ENCODE measurements at regions not wholly inside any gene's neighbourhood (a gene's known extent, or its start where the extent isn't known, plus 50 kb on each side); places are given as distances from the start of the nearest gene placed in this dataset.

DNA sequence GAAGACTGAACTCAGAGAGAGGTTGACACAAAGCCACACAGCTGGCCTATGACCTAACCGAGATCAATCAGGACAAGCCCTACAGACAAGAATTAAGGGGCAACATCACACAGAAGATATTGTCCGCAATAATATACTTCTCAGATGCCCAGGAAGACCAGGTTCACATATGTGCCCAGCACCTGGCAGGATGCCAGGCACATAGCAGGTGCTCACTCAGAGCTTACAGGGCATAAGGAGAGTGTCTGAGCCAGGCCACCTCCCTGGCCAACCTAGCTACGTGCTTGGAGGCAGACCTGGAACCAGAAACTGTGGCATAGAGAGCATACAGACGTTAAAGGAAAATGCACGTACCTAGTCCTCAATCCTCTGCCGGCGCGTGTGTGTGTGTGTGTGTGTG lies 87.0 kb upstream of the LRFN2 start:
- TF ChIP-seq, protein P1, sequence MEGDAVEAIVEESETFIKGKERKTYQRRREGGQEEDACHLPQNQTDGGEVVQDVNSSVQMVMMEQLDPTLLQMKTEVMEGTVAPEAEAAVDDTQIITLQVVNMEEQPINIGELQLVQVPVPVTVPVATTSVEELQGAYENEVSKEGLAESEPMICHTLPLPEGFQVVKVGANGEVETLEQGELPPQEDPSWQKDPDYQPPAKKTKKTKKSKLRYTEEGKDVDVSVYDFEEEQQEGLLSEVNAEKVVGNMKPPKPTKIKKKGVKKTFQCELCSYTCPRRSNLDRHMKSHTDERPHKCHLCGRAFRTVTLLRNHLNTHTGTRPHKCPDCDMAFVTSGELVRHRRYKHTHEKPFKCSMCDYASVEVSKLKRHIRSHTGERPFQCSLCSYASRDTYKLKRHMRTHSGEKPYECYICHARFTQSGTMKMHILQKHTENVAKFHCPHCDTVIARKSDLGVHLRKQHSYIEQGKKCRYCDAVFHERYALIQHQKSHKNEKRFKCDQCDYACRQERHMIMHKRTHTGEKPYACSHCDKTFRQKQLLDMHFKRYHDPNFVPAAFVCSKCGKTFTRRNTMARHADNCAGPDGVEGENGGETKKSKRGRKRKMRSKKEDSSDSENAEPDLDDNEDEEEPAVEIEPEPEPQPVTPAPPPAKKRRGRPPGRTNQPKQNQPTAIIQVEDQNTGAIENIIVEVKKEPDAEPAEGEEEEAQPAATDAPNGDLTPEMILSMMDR (IDR thresholded peaks at IDR 0.05) = no peak

DNA sequence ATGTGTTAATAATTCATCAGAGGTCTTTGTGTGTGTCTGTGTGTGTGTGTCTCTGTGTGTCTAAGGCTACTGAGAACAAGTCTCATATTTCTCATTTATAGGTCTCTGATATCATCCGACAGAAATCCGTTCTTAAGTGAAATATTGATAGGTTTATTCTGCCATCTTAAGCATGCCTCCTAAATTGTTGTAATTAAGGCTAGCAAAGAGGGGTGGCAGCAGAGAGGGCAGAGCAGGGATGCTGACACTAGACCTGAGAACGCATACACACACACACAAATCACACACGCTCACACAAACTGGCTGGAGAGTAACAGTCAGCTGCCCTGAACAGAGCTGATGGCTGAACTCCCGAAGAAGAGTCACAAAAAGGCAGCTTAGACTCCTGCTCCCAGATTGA lies 84.9 kb upstream of the LRFN2 start:
- TF ChIP-seq, protein P1 (IDR thresholded peaks at IDR 0.05) = no peak; the same call in 1 of the 2 replicates

DNA sequence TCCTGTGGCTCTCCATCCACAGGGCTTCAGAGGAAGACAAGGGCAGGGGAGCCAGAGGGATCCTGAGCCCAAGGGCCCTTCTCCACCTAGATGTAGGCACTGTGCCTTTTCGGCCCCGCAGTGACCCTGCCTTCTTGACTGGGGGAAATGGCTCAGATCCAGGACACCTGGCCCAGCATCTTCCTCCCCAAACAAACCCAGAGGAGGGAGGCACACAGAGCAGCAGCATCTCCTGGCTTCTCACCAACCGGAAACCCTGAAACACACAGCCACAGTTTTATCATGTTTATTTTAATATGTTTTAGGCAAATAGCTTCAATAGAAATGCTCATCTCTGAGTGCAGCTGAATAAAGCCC lies 84.5 kb upstream of the LRFN2 start:
- TF ChIP-seq, protein P1 (IDR thresholded peaks at IDR 0.05) = no peak

DNA sequence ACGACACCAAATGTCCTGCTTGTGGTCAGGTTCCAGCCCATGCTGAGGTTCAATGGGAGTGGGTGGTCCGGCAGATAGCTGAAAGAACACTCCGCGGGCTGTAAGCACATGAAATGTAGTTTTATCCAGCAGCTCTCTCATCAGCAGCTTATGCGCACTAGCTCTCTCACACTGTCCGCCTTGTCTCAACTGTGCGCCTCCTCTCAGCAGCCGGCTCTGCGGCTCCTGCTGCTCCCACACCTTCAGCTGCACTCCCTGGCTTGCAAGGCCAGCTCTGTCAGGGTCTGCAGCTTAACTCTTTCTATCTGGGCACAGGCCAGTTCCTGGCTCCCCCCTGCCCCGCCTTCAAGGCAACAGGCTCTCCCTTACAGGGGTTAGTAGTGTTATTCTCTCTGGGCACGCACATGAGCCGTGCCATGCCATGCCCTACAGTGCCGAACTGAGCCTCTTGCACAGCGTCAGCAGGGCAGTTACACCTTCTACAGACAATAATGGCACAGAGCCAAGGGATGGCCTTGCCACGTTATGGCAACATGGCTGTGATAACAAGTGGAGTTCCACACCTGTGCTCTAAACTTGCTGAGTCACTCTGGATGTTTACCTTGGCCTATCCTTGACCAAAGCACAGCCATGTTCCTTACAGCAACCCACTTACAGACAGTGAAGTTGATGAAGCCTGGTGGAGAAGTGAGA lies 84.0 kb upstream of the LRFN2 start:
- TF ChIP-seq, protein P1 (IDR thresholded peaks at IDR 0.05) = no peak

DNA sequence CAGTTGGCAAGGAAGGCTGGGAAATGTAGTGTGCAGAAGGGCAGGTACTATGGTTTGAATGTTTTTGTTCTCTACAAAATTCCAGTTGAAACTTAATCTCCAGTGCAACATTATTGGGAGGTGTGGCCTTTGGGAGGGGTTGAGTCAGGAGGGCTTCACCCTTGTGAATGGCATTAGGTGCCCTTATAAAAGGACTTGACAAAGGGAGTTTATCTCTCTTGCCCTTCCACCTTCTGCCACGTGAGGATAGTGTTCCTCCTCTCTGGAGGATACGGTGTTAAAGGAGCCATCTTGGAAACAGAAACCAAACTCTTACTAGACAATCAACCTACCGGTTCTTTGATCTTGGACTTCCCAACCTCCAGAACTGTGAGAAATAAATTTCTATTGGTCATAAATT lies 82.2 kb upstream of the LRFN2 start:
- TF ChIP-seq, protein P1 (IDR thresholded peaks at IDR 0.05) = no peak

DNA sequence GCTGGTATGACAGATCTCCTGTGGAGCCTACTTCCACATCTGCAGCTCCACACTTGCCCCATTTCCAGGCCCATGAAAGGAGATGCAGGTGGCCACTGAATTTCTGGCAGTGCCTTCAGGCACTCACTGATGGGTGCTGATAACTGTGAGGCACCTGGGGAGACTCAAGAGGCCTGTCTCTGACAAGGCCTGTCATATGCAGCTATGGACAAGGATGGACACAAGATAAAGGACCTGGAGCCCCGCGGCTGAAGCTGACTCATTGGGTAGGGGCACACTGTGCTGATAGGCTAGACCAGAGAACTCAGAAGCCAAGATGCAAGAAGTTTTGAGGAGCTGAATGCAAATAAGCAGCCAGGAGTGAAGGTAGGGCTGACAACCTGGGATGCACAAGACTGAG lies 81.0 kb upstream of the LRFN2 start:
- TF ChIP-seq, protein P1 (IDR thresholded peaks at IDR 0.05) = no peak

DNA sequence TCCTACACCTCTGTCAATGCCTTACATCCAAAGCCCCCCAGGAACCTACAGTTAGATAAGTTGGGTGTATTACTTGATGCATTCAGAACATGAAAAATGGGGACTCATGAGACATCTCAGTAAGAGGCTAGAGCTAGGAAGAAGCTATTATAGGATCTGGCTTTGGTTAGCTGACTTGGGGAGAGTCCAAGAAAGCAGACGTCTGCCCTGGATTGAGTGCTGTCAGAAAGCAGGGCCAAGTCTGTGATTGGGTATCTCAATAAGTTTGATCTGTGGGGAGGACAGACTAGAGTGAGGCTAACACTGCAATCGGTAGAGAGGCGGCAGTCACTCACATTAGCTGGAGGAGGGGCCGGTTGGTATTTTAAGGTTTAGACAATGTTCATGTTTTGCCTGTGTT lies 79.4 kb upstream of the LRFN2 start:
- TF ChIP-seq, protein P1 (IDR thresholded peaks at IDR 0.05) = no peak

DNA sequence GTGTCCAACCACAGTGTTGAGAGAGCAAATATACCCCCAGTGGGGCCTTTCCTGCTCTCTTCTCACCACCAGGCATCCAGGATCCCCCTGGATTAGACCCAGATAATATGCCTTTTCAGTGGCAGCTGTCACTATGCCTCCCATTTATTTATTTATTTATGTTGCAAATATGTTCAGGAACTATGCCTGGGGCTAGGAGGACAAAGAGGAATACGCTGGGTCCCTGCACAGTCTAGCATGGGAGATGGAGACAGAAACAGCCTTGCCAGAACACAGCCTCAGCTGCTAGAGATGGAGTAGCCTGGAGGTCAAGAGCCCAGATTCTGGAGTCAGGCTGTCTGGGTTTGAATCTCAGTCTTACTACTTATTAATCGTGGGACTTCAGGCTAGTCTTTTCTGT lies 74.6 kb upstream of the LRFN2 start:
- TF ChIP-seq, protein P1 (IDR thresholded peaks at IDR 0.05) = no peak
